IMR-90 (cell line): ENCODE measurements at regions not wholly inside any gene's neighbourhood (a gene's known extent, or its start where the extent isn't known, plus 50 kb on each side); places are given as distances from the start of the nearest gene placed in this dataset.

Source experiments
- POLR2A ChIP-seq: IDR thresholded peaks from 2 replicates; pipeline ENCODE4 v1.6.1; 2012; ENCODE audit warnings: mild to moderate bottlenecking, low read depth, low read length
- TF ChIP-seq, protein P1 (sequence below): fragments of 150-350 bp; IDR thresholded peaks from 2 replicates; pipeline ENCODE4 v1.6.1; 2017; ENCODE audit warnings: mild to moderate bottlenecking, antibody characterized with exemption, low read length, low read depth
- TF ChIP-seq, protein P2 (sequence below): conservative IDR thresholded peaks from 2 replicates; pipeline ENCODE4 v1.5.1; 2012; ENCODE audit warnings: mild to moderate bottlenecking, low read depth, low read length, improper control_type of control experiment

DNA sequence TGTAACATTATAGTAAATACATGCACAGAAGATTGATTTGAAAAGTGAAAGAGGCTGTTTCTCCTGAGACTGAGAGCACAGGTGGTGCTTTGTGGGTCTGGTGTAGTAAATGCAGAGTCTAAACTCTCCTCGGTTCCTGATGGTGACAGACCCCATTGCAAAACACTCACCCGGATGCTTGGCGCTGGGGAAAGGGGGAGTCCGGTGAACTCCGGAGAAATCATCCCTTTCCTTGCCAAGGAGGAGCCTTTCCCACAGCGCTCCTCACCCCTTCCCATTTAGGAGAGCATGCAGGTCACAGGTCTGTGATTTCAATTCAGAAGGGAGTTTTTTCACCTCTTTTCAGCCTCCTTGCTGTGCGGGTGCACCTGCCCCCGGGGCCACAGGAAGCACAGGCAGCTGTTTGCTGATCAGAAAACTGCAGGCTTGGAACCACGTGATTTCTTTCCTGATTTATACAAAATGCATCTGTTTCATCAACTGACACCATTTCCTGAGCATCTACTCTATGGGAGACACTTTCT lies 75.6 kb upstream of the LYZL2 start:
- TF ChIP-seq, protein P1, sequence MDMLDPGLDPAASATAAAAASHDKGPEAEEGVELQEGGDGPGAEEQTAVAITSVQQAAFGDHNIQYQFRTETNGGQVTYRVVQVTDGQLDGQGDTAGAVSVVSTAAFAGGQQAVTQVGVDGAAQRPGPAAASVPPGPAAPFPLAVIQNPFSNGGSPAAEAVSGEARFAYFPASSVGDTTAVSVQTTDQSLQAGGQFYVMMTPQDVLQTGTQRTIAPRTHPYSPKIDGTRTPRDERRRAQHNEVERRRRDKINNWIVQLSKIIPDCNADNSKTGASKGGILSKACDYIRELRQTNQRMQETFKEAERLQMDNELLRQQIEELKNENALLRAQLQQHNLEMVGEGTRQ = no peak
- TF ChIP-seq, protein P2, sequence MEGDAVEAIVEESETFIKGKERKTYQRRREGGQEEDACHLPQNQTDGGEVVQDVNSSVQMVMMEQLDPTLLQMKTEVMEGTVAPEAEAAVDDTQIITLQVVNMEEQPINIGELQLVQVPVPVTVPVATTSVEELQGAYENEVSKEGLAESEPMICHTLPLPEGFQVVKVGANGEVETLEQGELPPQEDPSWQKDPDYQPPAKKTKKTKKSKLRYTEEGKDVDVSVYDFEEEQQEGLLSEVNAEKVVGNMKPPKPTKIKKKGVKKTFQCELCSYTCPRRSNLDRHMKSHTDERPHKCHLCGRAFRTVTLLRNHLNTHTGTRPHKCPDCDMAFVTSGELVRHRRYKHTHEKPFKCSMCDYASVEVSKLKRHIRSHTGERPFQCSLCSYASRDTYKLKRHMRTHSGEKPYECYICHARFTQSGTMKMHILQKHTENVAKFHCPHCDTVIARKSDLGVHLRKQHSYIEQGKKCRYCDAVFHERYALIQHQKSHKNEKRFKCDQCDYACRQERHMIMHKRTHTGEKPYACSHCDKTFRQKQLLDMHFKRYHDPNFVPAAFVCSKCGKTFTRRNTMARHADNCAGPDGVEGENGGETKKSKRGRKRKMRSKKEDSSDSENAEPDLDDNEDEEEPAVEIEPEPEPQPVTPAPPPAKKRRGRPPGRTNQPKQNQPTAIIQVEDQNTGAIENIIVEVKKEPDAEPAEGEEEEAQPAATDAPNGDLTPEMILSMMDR = no peak
- no peak for TF ChIP-seq POLR2A
